ENCODE measurements at regions not wholly inside any gene's neighbourhood (a gene's known extent, or its start where the extent isn't known, plus 50 kb on each side); places are given as distances from the start of the nearest gene placed in this dataset.

DNA sequence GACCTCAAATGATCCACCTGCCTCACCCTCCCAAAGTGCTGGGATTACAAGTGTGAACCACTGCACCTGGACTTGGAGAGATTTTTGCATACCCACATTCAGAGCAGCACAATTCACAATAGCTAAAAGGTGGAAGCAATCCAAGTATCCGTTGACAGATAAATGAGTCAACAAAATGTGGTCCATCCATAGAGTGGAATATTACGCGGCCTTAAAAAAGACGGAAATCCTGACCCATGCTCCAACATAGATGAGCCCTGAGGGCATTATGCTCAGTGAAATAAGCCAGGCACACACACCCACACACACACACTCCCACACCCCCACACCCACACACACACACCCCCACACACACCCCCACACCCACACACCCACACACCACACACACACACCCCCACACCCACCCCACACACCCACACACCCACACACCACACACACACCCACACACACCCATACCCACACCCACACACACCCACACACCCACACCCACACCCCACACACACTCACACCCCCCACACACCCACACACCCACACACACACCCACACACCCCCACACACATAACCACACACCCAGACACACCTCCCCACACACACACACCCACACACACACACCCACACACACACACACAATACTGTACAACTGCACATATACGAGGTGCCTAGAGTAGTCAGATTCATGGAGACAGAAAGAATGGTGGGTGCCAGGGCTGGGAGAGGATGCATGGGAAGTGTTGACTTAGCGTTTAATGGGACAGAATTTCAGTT is 124.7 kb downstream of the FOXL1 start:
- DNase-seq (ENCODE audit: low spot score) = no peak
- no peak for TF ChIP-seq EZH2 (IDR thresholded peaks at IDR 0.05; ENCODE audit: borderline replicate concordance, low read depth, low read length, poor library complexity, severe bottlenecking)
- TF ChIP-seq, protein P1, sequence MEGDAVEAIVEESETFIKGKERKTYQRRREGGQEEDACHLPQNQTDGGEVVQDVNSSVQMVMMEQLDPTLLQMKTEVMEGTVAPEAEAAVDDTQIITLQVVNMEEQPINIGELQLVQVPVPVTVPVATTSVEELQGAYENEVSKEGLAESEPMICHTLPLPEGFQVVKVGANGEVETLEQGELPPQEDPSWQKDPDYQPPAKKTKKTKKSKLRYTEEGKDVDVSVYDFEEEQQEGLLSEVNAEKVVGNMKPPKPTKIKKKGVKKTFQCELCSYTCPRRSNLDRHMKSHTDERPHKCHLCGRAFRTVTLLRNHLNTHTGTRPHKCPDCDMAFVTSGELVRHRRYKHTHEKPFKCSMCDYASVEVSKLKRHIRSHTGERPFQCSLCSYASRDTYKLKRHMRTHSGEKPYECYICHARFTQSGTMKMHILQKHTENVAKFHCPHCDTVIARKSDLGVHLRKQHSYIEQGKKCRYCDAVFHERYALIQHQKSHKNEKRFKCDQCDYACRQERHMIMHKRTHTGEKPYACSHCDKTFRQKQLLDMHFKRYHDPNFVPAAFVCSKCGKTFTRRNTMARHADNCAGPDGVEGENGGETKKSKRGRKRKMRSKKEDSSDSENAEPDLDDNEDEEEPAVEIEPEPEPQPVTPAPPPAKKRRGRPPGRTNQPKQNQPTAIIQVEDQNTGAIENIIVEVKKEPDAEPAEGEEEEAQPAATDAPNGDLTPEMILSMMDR (conservative IDR thresholded peaks at IDR 0.05; ENCODE audit: low read depth, low read length) = no peak
- no peak overlapping the region for H3K4me3 ChIP-seq (ENCODE audit: low read depth, low read length, poor library complexity, severe bottlenecking)
- ChIA-PET POLR2A (ENCODE audit: low non-redundant PET) (no interaction called here), CTCF (no interaction called here)
- no peaks in the 10 kb centered on the region for H3K4me1 ChIP-seq (ENCODE audit: insufficient read depth, low read length, poor library complexity, severe bottlenecking)
- intact Hi-C loops (cut with micrococcal nuclease; ENCODE audit: unreplicated experiment) = no loop called here
- no peaks in the 10 kb centered on the region for H3K36me3 ChIP-seq (ENCODE audit: insufficient read depth, low read length, poor library complexity, severe bottlenecking)
- no TSS peak for BruUV-seq (replicated peaks)
- H3K27ac ChIP-seq (ENCODE audit: low read depth, low read length, poor library complexity, severe bottlenecking) = no peak overlapping the region
- H3K27me3 ChIP-seq (replicated peaks; ENCODE audit: insufficient read depth, low read depth, low read length, poor library complexity) = peaks cover 7% of the 10 kb centered on the region
- no peaks in the 10 kb centered on the region for H3K9me3 ChIP-seq (ENCODE audit: low read depth, low read length, poor library complexity, severe bottlenecking)

DNA sequence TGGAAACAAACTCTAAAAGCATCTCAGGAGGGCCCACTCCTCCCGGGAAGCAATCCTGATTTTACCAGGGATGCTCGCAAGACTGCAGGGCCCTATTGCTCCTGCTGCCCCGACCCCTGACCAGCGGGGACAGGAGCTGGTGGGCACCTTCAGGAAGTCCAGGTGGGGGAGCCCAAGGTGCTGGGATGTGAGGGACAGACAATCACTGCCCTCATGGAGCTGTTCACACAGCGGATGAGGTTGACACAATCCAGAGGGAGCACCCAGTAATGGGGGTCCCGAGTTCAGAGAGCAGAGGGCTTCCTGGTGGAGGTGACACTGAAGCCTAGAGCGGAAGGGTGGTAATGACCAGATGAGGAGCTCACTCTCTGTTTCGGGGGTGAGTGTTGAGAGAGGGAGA is 126.2 kb downstream of the FOXL1 start:
- H3K9me3 ChIP-seq (ENCODE audit: low read depth, low read length, poor library complexity, severe bottlenecking) = no peaks in the 10 kb centered on the region
- no peak for TF ChIP-seq EZH2 (IDR thresholded peaks at IDR 0.05; ENCODE audit: borderline replicate concordance, low read depth, low read length, poor library complexity, severe bottlenecking)
- TF ChIP-seq, protein P1 (conservative IDR thresholded peaks at IDR 0.05; ENCODE audit: low read depth, low read length) = no peak
- no peaks in the 10 kb centered on the region for H3K4me1 ChIP-seq (ENCODE audit: insufficient read depth, low read length, poor library complexity, severe bottlenecking)
- H3K27me3 ChIP-seq (replicated peaks; ENCODE audit: insufficient read depth, low read depth, low read length, poor library complexity) = peaks cover 7% of the 10 kb centered on the region
- DNase-seq (ENCODE audit: low spot score) = no peak
- intact Hi-C loops (cut with micrococcal nuclease; ENCODE audit: unreplicated experiment) = no loop called here
- H3K27ac ChIP-seq (ENCODE audit: low read depth, low read length, poor library complexity, severe bottlenecking) = no peak overlapping the region
- ChIA-PET CTCF (no interaction called here), POLR2A (ENCODE audit: low non-redundant PET) (no interaction called here)
- H3K36me3 ChIP-seq (ENCODE audit: insufficient read depth, low read length, poor library complexity, severe bottlenecking) = no peaks in the 10 kb centered on the region
- no TSS peak for BruUV-seq (replicated peaks)
- H3K4me3 ChIP-seq (ENCODE audit: low read depth, low read length, poor library complexity, severe bottlenecking) = no peak overlapping the region

DNA sequence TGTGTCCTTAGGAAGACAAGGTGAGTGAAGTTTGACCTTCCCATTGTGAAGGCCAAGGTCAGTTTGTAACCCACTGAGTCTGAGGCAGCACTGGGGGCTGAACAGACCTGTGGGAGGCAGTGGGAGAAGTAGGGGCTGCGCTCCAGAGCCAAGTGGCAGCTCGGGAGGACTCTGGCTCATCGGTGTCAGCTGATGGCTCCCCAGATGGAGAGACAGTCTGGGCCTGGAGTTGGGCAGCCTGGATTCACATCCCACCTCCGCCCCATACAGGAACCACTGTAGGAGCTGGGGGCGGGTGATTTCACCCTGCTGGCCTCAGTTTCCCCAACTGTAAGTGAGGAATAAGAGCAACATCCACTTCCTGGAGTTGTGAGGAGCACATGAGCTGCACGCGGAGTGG is 128.4 kb downstream of the FOXL1 start:
- intact Hi-C loops (cut with micrococcal nuclease; ENCODE audit: unreplicated experiment) = no loop called here
- Histone ChIP-seq H3K9me3 (ENCODE audit: low read depth, low read length, poor library complexity, severe bottlenecking) (no peaks in the 10 kb centered on the region), H3K27ac (ENCODE audit: low read depth, low read length, poor library complexity, severe bottlenecking) (no peak overlapping the region), H3K4me3 (ENCODE audit: low read depth, low read length, poor library complexity, severe bottlenecking) (no peak overlapping the region), H3K27me3 (replicated peaks; ENCODE audit: insufficient read depth, low read depth, low read length, poor library complexity) (peaks cover 20% of the 10 kb centered on the region), H3K4me1 (ENCODE audit: insufficient read depth, low read length, poor library complexity, severe bottlenecking) (no peaks in the 10 kb centered on the region), H3K36me3 (ENCODE audit: insufficient read depth, low read length, poor library complexity, severe bottlenecking) (no peaks in the 10 kb centered on the region)
- no TSS peak for BruUV-seq (replicated peaks)
- TF ChIP-seq, protein P1 (conservative IDR thresholded peaks at IDR 0.05; ENCODE audit: low read depth, low read length) = no peak
- TF ChIP-seq EZH2 (IDR thresholded peaks at IDR 0.05; ENCODE audit: borderline replicate concordance, low read depth, low read length, poor library complexity, severe bottlenecking) = no peak
- CTCF ChIA-PET = no interaction called here
- DNase-seq (ENCODE audit: low spot score) = no peak
- POLR2A ChIA-PET (ENCODE audit: low non-redundant PET) = no interaction called here
